ENCODE measurements at regions not wholly inside any gene's neighbourhood (a gene's known extent, or its start where the extent isn't known, plus 50 kb on each side); places are given as distances from the start of the nearest gene placed in this dataset.

- H3K4me1 ChIP-seq, result no peaks in the 10 kb centered on the region
- no peaks in the 10 kb centered on the region for H3K27me3 ChIP-seq (replicated peaks; ENCODE audit: control insufficient read depth, insufficient read depth, low read length)
- no peak for DNase-seq
- ChIA-PET CTCF (no interaction called here), POLR2A (no interaction called here)
- intact Hi-C loops (cut with micrococcal nuclease; ENCODE audit: unreplicated experiment), result no loop called here
- no peak for TF ChIP-seq CTCF (IDR thresholded peaks at IDR 0.05; ENCODE audit: insufficient read depth in 1 of 2, low read depth in 1 of 2, low read length in 1 of 2, severe bottlenecking in 1 of 2, unreplicated experiment in 1 of 2)
- Mint-ChIP-seq H3K27ac (ENCODE audit: unreplicated experiment) (no peak overlapping the region), H3K9me3 (ENCODE audit: unreplicated experiment) (peaks cover 10% of the 10 kb centered on the region), H3K27me3 (ENCODE audit: insufficient read depth, unreplicated experiment) (no peaks in the 10 kb centered on the region), H3K36me3 (ENCODE audit: insufficient read depth, unreplicated experiment) (no peaks in the 10 kb centered on the region), H3K4me3 (ENCODE audit: unreplicated experiment) (no peak overlapping the region), H3K4me1 (ENCODE audit: low read depth, unreplicated experiment) (no peaks in the 10 kb centered on the region)
- no peaks in the 10 kb centered on the region for H3K36me3 ChIP-seq (ENCODE audit: control insufficient read depth, insufficient read depth, low read length)
- no peaks in the 10 kb centered on the region for H3K9me3 ChIP-seq
- H3K4me3 ChIP-seq (ENCODE audit: low read depth, low read length), result no peak overlapping the region
- no TSS peak for BruUV-seq (replicated peaks)
Observed at GRCh38 chr18:10232062-10232461, 222.4 kb upstream of the APCDD1 start.

DNA sequence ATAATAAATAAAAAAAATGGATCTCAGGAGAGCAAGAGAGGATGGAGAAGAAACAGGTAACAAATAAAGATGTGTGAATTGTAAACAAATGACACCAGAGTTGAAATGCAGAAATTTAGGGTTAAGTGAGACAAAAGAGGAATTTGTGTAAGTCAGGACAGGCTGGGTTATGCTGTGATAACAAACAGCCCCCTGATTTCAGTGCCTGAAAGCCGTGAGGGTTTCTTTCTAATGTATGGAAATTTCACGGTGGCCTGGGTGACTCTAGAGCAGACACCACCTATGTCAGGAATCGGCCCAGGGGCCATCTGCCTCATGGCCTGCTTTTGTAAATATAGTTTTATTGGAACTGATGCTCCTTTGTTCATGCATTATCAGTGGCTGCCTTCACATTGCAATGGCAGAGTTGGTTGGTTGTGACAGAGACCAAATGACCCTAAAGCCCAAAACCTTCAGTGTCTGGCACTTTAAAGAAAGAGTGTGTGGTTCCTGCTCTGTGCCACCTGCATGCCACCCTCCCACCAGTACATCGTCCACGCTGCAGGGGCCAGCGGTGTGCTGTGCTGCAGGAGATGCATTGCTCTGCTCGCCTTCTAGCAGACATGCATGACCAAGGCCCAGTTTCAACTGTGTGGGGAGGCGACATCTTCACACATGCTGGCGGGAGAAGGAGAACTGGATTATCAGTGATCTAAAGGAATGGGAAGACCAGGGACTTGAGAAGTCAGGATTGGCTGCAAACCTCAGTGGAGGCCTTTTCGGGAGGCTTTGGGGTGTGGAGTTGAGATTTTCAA is 221.2 kb upstream of the APCDD1 start:
- peaks cover 10% of the 10 kb centered on the region for H3K9me3 Mint-ChIP-seq (ENCODE audit: unreplicated experiment)
- no peaks in the 10 kb centered on the region for H3K9me3 ChIP-seq
- H3K36me3 Mint-ChIP-seq (ENCODE audit: insufficient read depth, unreplicated experiment), result no peaks in the 10 kb centered on the region
- no peaks in the 10 kb centered on the region for H3K4me1 Mint-ChIP-seq (ENCODE audit: low read depth, unreplicated experiment)
- ChIA-PET POLR2A (no interaction called here), CTCF (no interaction called here)
- H3K27me3 Mint-ChIP-seq (ENCODE audit: insufficient read depth, unreplicated experiment), result no peaks in the 10 kb centered on the region
- H3K4me3 Mint-ChIP-seq (ENCODE audit: unreplicated experiment), result no peak overlapping the region
- intact Hi-C loops (cut with micrococcal nuclease; ENCODE audit: unreplicated experiment), result no loop called here
- H3K27me3 ChIP-seq (replicated peaks; ENCODE audit: control insufficient read depth, insufficient read depth, low read length), result no peaks in the 10 kb centered on the region
- TF ChIP-seq CTCF (IDR thresholded peaks at IDR 0.05; ENCODE audit: insufficient read depth in 1 of 2, low read depth in 1 of 2, low read length in 1 of 2, severe bottlenecking in 1 of 2, unreplicated experiment in 1 of 2), result no peak
- H3K4me3 ChIP-seq (ENCODE audit: low read depth, low read length), result no peak overlapping the region
- no peaks in the 10 kb centered on the region for H3K4me1 ChIP-seq
- BruUV-seq (replicated peaks), result no TSS peak
- DNase-seq, result no peak
- H3K36me3 ChIP-seq (ENCODE audit: control insufficient read depth, insufficient read depth, low read length), result no peaks in the 10 kb centered on the region
- no peak overlapping the region for H3K27ac Mint-ChIP-seq (ENCODE audit: unreplicated experiment)

- Mint-ChIP-seq H3K36me3 (ENCODE audit: insufficient read depth, unreplicated experiment) (no peaks in the 10 kb centered on the region), H3K9me3 (ENCODE audit: unreplicated experiment) (peaks cover 10% of the 10 kb centered on the region), H3K4me3 (ENCODE audit: unreplicated experiment) (no peak overlapping the region), H3K27me3 (ENCODE audit: insufficient read depth, unreplicated experiment) (no peaks in the 10 kb centered on the region), H3K4me1 (ENCODE audit: low read depth, unreplicated experiment) (no peaks in the 10 kb centered on the region), H3K27ac (ENCODE audit: unreplicated experiment) (no peak overlapping the region)
- BruUV-seq (replicated peaks), result no TSS peak
- CTCF ChIA-PET, result no interaction called here
- Histone ChIP-seq H3K27me3 (replicated peaks; ENCODE audit: control insufficient read depth, insufficient read depth, low read length) (no peaks in the 10 kb centered on the region), H3K4me1 (no peaks in the 10 kb centered on the region), H3K36me3 (ENCODE audit: control insufficient read depth, insufficient read depth, low read length) (no peaks in the 10 kb centered on the region), H3K4me3 (ENCODE audit: low read depth, low read length) (no peak overlapping the region), H3K9me3 (no peaks in the 10 kb centered on the region)
- intact Hi-C loops (cut with micrococcal nuclease; ENCODE audit: unreplicated experiment), result no loop called here
- POLR2A ChIA-PET, result no interaction called here
- no peak for TF ChIP-seq CTCF (IDR thresholded peaks at IDR 0.05; ENCODE audit: insufficient read depth in 1 of 2, low read depth in 1 of 2, low read length in 1 of 2, severe bottlenecking in 1 of 2, unreplicated experiment in 1 of 2)
- no peak for DNase-seq
Observed at GRCh38 chr18:10234281-10234680, 220.2 kb upstream of the APCDD1 start.
